Astrocyte of the spinal cord (primary cell): ENCODE measurements at regions not wholly inside any gene's neighbourhood (a gene's known extent, or its start where the extent isn't known, plus 50 kb on each side); places are given as distances from the start of the nearest gene placed in this dataset.
A peak's percentile ranks its signal among the peaks of the same experiment; 100 is the strongest.

Source experiments
- DNase-seq: peaks from one replicate; pipeline ENCODE4 v3.0.0; 2011; ENCODE audit warnings: low read depth, low spot score
- H3K4me3 ChIP-seq: 2 replicates; pipeline ENCODE4 v1.5.1; 2011; ENCODE audit warnings: low read depth, mild to moderate bottlenecking, low read length, moderate library complexity
- in situ Hi-C: cut with HindIII; loops from 2 replicates; pipeline ENCODE4 v1.10.0; 2017; ENCODE audit warnings: low sequenced_read_pairs
- TF ChIP-seq, protein P1 (sequence below): IDR thresholded peaks from 2 replicates; pipeline ENCODE4 v1.5.1; 2012; ENCODE audit warnings: low read depth, mild to moderate bottlenecking, low read length, inconsistent platforms

- in situ Hi-C loops, result no loop called here
- no peak for DNase-seq
- H3K4me3 ChIP-seq, result no peak overlapping the region
- TF ChIP-seq, protein P1, sequence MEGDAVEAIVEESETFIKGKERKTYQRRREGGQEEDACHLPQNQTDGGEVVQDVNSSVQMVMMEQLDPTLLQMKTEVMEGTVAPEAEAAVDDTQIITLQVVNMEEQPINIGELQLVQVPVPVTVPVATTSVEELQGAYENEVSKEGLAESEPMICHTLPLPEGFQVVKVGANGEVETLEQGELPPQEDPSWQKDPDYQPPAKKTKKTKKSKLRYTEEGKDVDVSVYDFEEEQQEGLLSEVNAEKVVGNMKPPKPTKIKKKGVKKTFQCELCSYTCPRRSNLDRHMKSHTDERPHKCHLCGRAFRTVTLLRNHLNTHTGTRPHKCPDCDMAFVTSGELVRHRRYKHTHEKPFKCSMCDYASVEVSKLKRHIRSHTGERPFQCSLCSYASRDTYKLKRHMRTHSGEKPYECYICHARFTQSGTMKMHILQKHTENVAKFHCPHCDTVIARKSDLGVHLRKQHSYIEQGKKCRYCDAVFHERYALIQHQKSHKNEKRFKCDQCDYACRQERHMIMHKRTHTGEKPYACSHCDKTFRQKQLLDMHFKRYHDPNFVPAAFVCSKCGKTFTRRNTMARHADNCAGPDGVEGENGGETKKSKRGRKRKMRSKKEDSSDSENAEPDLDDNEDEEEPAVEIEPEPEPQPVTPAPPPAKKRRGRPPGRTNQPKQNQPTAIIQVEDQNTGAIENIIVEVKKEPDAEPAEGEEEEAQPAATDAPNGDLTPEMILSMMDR, result no peak
Observed at GRCh38 chr6:43921039-43921438, 151.0 kb downstream of the VEGFA start.

- TF ChIP-seq, protein P1, result no peak
- no peak overlapping the region for H3K4me3 ChIP-seq
- no peak for DNase-seq
- in situ Hi-C loops, result no loop called here
Observed at GRCh38 chr6:43919774-43920173, 149.8 kb downstream of the VEGFA start.

- in situ Hi-C loops, result no loop called here
- TF ChIP-seq, protein P1, result no peak
- peak; percentile 37 for DNase-seq
- H3K4me3 ChIP-seq, result no peak overlapping the region
Observed at GRCh38 chr6:43917878-43918382, 147.9 kb downstream of the VEGFA start.

- DNase-seq, result no peak
- TF ChIP-seq, protein P1, result no peak
- H3K4me3 ChIP-seq, result no peak overlapping the region
- in situ Hi-C loops, result no loop called here
Observed at GRCh38 chr6:43916924-43917877, 147.2 kb downstream of the VEGFA start.

DNA sequence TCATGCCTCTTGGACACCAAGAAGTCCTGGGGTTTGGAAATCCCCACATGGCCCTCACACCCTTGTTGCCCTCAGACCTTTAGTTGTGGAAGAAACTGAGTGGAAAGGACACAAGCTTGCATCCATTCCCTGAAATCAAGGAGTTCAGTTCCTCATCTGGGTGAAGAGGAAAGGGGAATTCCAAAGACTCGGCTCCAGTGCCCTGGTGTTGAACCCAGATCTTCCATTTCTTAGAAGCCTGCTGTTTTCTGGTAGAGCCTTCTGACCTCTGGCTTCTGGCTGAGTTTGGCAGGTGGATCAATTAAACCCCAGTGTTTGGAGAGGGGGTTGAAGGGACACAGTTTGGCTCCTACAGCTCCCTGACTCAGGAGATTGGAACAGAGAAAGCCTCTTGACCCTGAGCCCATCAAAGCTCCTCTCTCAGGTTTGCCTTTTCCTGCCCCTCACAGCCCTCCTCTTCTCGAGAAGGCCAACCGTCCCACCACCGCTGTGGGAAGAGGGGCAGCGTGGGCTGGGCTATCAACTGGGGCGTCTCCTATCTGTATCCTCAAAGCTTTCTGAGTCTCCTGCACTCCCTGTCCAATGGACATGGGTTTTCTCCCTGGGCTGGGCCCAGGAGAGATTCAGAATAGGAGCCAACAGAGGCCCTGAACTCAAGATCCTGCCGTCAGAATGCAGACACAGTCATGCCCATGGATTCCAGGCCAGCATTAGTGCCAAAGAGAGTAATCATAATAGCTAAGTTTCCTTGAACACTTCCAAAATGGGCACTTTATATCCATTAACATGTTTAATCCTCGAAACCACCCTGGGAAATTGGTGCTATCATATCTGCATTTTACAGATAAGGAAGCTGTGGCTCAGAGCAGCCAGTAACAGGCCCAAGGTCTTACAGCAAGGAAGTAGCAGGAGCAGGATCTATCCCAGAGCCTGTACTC, 146.2 kb downstream of the VEGFA start:
- H3K4me3 ChIP-seq, result no peak overlapping the region
- DNase-seq, result no peak
- TF ChIP-seq, protein P1, result no peak
- in situ Hi-C loops, result no loop called here

- in situ Hi-C loops, result no loop called here
- no peak overlapping the region for H3K4me3 ChIP-seq
- DNase-seq, result no peak
- TF ChIP-seq, protein P1, result no peak
Observed at GRCh38 chr6:43915208-43915869, 145.3 kb downstream of the VEGFA start.
